HEK293 (cell line): ENCODE measurements at regions not wholly inside any gene's neighbourhood (a gene's known extent, or its start where the extent isn't known, plus 50 kb on each side); places are given as distances from the start of the nearest gene placed in this dataset.

Experiments
- CTCF ChIA-PET: fragments of 350-600 bp; formaldehyde crosslinking; extraction: SDS; loops from one replicate; lab custom pipeline; 2021; ENCODE audit warnings: antibody characterized with exemption; lab: Yijun Ruan, JAX
- POLR2A ChIA-PET: fragments of 300-600 bp; formaldehyde crosslinking; extraction: SDS; loops from one replicate; lab custom pipeline; 2020; ENCODE audit warnings: antibody characterized with exemption, inconsistent platforms; lab: Yijun Ruan, JAX
- H3K27ac ChIP-seq: fragments of 200-500 bp; sonication (Bioruptor generic); 2 replicates; pipeline ENCODE4 v1.5.1; 2014; ENCODE audit warnings: low read depth, low read length, control low read depth, inconsistent platforms; ENCODE audit errors: extremely low read depth
- H3K36me3 ChIP-seq, 2 experiments: fragments of 200-500 bp in 1 of 2; sonication (Bioruptor generic) in 1 of 2; 1 replicate in 1 of 2; 2 replicates in 1 of 2; pipeline ENCODE4 v1.5.1; 2014 to 2017; ENCODE audit warnings: inconsistent platforms in 2 of 2, low read length in 2 of 2; ENCODE audit not compliant: control insufficient read depth in 2 of 2, insufficient read depth in 1 of 2
- H3K4me1 ChIP-seq: fragments of 200-500 bp; sonication (Bioruptor generic); 2 replicates; pipeline ENCODE4 v1.5.1; 2014; ENCODE audit warnings: mild to moderate bottlenecking, low read length, inconsistent platforms; ENCODE audit not compliant: control insufficient read depth, insufficient read depth
- H3K4me3 ChIP-seq: 2 replicates; pipeline ENCODE4 v1.5.1; 2011; ENCODE audit warnings: low read depth, mild to moderate bottlenecking, control low read depth, low read length, moderate library complexity
- H3K9me3 ChIP-seq: fragments of 200-500 bp; sonication (Bioruptor generic); 2 replicates; pipeline ENCODE4 v1.5.1; 2014; ENCODE audit warnings: low read depth, low read length, inconsistent platforms; ENCODE audit not compliant: control insufficient read depth, insufficient read depth
- ELK4 ChIP-seq: IDR thresholded peaks from 2 replicates; pipeline ENCODE4 v1.6.1; 2011; ENCODE audit warnings: mild to moderate bottlenecking, low read depth, low read length, borderline replicate concordance
- GLI4 ChIP-seq: fragments of 450-650 bp; formaldehyde crosslinking; IDR thresholded peaks from 2 replicates; pipeline ENCODE4 v1.5.1; 2016; ENCODE audit warnings: missing biosample characterization, missing genetic modification characterization
- HOXC10 ChIP-seq: sonication (generic); formaldehyde crosslinking; IDR thresholded peaks from 2 replicates; pipeline ENCODE4 v1.8.1; 2023; ENCODE audit warnings: mild to moderate bottlenecking, missing genetic modification reagents
- KLF10 ChIP-seq: fragments of 450-650 bp; IDR thresholded peaks from 2 replicates; pipeline ENCODE4 v1.5.1; 2018; ENCODE audit warnings: missing biosample characterization, mild to moderate bottlenecking, missing genetic modification characterization
- KLF7 ChIP-seq: fragments of 450-650 bp; formaldehyde crosslinking; IDR thresholded peaks from 2 replicates; pipeline ENCODE4 v1.5.1; 2016; ENCODE audit warnings: missing biosample characterization, missing genetic modification characterization, borderline replicate concordance
- SP2 ChIP-seq: fragments of 450-650 bp; formaldehyde crosslinking; IDR thresholded peaks from 2 replicates; pipeline ENCODE4 v1.5.1; 2016; ENCODE audit warnings: missing biosample characterization, missing genetic modification characterization
- WT1 ChIP-seq: fragments of 450-650 bp; formaldehyde crosslinking; IDR thresholded peaks from 2 replicates; pipeline ENCODE4 v1.5.1; 2016; ENCODE audit warnings: missing biosample characterization, missing genetic modification characterization
- ZBTB21 ChIP-seq: fragments of 450-650 bp; formaldehyde crosslinking; IDR thresholded peaks from 2 replicates; pipeline ENCODE4 v1.5.1; 2017; ENCODE audit warnings: missing biosample characterization, missing genetic modification characterization
- ZBTB7A ChIP-seq: fragments of 450-650 bp; formaldehyde crosslinking; IDR thresholded peaks from 2 replicates; pipeline ENCODE4 v1.5.1; 2016; ENCODE audit warnings: low read depth, missing biosample characterization, missing genetic modification characterization
- ZNF132 ChIP-seq: fragments of 450-650 bp; formaldehyde crosslinking; IDR thresholded peaks from 2 replicates; pipeline ENCODE4 v1.5.1; 2017; ENCODE audit warnings: missing biosample characterization, missing genetic modification characterization, borderline replicate concordance
- ZNF366 ChIP-seq: fragments of 450-650 bp; formaldehyde crosslinking; conservative IDR thresholded peaks from 2 replicates; pipeline ENCODE4 v1.5.1; 2016; ENCODE audit warnings: missing biosample characterization, missing genetic modification characterization
- ZNF449 ChIP-seq: fragments of 450-650 bp; formaldehyde crosslinking; IDR thresholded peaks from 2 replicates; pipeline ENCODE4 v1.5.1; 2017; ENCODE audit warnings: missing biosample characterization, mild to moderate bottlenecking, missing genetic modification characterization, moderate library complexity
- ZNF488 ChIP-seq: fragments of 450-650 bp; formaldehyde crosslinking; IDR thresholded peaks from 2 replicates; pipeline ENCODE4 v1.5.1; 2016; ENCODE audit warnings: missing biosample characterization, missing genetic modification characterization
- ZNF548 ChIP-seq: fragments of 450-650 bp; formaldehyde crosslinking; IDR thresholded peaks from 2 replicates; pipeline ENCODE4 v1.5.1; 2016; ENCODE audit warnings: missing biosample characterization, missing genetic modification characterization
- ZNF555 ChIP-seq: fragments of 450-650 bp; formaldehyde crosslinking; conservative IDR thresholded peaks from 2 replicates; pipeline ENCODE4 v1.5.1; 2017; ENCODE audit warnings: missing biosample characterization, mild to moderate bottlenecking, missing genetic modification characterization, inconsistent platforms
- ZNF580 ChIP-seq: fragments of 450-650 bp; formaldehyde crosslinking; IDR thresholded peaks from 2 replicates; pipeline ENCODE4 v1.5.1; 2016; ENCODE audit warnings: missing biosample characterization, missing genetic modification characterization
- TF ChIP-seq, protein P1 (sequence below): fragments of 450-650 bp; IDR thresholded peaks from 2 replicates; pipeline ENCODE4 v1.5.1; 2018; ENCODE audit warnings: missing biosample characterization, missing genetic modification characterization
- TF ChIP-seq, protein P2 (sequence below): fragments of 450-650 bp; formaldehyde crosslinking; IDR thresholded peaks from 2 replicates; pipeline ENCODE4 v1.5.1; 2016; ENCODE audit warnings: missing biosample characterization, missing genetic modification characterization
- TF ChIP-seq, protein P3 (sequence below): fragments of 450-650 bp; IDR thresholded peaks from 2 replicates; pipeline ENCODE4 v1.5.1; 2018; ENCODE audit warnings: missing biosample characterization, mild to moderate bottlenecking, missing genetic modification characterization
- TF ChIP-seq, protein P4 (sequence below): fragments of 450-650 bp; formaldehyde crosslinking; IDR thresholded peaks from 2 replicates; pipeline ENCODE4 v1.5.1; 2016; ENCODE audit warnings: missing biosample characterization, missing genetic modification characterization, borderline replicate concordance

DNA sequence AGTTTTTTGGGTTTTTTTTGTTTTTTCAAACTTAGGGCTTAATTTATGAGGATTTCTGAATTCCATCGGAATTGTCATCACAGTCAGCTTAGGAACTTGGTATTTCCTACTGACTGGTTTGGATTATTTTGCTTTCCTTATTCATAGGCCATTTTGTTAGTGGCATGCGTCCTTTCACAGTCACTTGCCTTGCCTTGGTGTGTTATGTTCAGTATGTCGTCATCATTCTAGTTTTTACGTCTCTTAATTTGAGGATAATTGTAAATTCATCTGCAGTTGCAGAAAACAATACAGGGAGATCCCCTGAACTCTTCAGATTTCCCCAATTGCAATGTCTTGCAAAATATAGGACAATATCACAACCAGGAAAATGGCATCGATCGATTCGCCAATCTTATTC is 485.3 kb downstream of the CBLN2 start (continued):
- TF ChIP-seq ZNF488 (tag by site-specific recombination) (no peak), ZNF580 (tag by site-specific recombination) (no peak), ZNF449 (no peak), ZBTB21 (tag by site-specific recombination) (no peak), ZNF548 (no peak), SP2 (tag by site-specific recombination) (no peak), WT1 (tag by site-specific recombination) (no peak)
- TF ChIP-seq, protein P1, sequence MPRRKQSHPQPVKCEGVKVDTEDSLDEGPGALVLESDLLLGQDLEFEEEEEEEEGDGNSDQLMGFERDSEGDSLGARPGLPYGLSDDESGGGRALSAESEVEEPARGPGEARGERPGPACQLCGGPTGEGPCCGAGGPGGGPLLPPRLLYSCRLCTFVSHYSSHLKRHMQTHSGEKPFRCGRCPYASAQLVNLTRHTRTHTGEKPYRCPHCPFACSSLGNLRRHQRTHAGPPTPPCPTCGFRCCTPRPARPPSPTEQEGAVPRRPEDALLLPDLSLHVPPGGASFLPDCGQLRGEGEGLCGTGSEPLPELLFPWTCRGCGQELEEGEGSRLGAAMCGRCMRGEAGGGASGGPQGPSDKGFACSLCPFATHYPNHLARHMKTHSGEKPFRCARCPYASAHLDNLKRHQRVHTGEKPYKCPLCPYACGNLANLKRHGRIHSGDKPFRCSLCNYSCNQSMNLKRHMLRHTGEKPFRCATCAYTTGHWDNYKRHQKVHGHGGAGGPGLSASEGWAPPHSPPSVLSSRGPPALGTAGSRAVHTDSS (tag by site-specific recombination), result no peak
- TF ChIP-seq, protein P2, sequence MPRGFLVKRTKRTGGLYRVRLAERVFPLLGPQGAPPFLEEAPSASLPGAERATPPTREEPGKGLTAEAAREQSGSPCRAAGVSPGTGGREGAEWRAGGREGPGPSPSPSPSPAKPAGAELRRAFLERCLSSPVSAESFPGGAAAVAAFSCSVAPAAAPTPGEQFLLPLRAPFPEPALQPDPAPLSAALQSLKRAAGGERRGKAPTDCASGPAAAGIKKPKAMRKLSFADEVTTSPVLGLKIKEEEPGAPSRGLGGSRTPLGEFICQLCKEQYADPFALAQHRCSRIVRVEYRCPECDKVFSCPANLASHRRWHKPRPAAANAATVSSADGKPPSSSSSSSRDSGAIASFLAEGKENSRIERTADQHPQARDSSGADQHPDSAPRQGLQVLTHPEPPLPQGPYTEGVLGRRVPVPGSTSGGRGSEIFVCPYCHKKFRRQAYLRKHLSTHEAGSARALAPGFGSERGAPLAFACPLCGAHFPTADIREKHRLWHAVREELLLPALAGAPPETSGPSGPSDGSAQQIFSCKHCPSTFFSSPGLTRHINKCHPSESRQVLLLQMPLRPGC (tag by site-specific recombination), result no peak

DNA sequence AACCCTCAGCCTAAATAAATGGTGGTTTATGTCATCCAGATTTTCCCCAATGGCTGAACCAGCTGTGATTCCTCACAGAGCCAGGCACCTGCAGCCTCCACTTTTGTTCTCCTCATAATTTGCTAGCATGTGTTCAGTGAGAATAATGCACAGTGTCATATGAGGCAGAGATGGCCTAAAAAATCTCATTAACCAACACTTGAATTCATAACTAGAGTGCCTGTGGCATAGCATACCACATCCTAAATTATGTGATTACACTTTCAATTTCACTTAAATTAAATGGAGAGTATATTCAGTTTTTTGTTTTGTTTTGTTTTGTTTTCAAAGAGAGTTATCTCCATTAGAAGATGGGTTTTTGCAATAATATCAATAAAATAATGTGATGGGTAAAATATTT is 488.0 kb downstream of the CBLN2 start:
- H3K4me3 ChIP-seq, result no peak overlapping the region
- H3K9me3 ChIP-seq, result no peaks in the 10 kb centered on the region
- H3K36me3 ChIP-seq, result no peaks in the 10 kb centered on the region
- ChIA-PET CTCF (interaction anchor here (0.6 kb wide), 1 partner anchor 1566 kb away, joined by 3 read pairs; no protein-coding TSS in a partner anchor), POLR2A (no interaction called here)
- H3K4me1 ChIP-seq, result no peaks in the 10 kb centered on the region
- no peak overlapping the region for H3K27ac ChIP-seq
- no peak for TF ChIP-seq ZNF555 (tag by site-specific recombination)
- TF ChIP-seq, protein P3, sequence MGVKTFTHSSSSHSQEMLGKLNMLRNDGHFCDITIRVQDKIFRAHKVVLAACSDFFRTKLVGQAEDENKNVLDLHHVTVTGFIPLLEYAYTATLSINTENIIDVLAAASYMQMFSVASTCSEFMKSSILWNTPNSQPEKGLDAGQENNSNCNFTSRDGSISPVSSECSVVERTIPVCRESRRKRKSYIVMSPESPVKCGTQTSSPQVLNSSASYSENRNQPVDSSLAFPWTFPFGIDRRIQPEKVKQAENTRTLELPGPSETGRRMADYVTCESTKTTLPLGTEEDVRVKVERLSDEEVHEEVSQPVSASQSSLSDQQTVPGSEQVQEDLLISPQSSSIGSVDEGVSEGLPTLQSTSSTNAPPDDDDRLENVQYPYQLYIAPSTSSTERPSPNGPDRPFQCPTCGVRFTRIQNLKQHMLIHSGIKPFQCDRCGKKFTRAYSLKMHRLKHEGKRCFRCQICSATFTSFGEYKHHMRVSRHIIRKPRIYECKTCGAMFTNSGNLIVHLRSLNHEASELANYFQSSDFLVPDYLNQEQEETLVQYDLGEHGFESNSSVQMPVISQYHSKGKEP (tag by site-specific recombination), result no peak
- TF ChIP-seq HOXC10 (CRISPR knock-in tag), result no peak
- no peak for TF ChIP-seq ZNF132
- no peak for TF ChIP-seq KLF7 (tag by site-specific recombination)
- TF ChIP-seq ELK4, result no peak
- TF ChIP-seq SP2 (tag by site-specific recombination), result no peak
- no peak for TF ChIP-seq KLF10 (tag by site-specific recombination)
- TF ChIP-seq ZNF366 (tag by site-specific recombination), result no peak
- TF ChIP-seq, protein P4, sequence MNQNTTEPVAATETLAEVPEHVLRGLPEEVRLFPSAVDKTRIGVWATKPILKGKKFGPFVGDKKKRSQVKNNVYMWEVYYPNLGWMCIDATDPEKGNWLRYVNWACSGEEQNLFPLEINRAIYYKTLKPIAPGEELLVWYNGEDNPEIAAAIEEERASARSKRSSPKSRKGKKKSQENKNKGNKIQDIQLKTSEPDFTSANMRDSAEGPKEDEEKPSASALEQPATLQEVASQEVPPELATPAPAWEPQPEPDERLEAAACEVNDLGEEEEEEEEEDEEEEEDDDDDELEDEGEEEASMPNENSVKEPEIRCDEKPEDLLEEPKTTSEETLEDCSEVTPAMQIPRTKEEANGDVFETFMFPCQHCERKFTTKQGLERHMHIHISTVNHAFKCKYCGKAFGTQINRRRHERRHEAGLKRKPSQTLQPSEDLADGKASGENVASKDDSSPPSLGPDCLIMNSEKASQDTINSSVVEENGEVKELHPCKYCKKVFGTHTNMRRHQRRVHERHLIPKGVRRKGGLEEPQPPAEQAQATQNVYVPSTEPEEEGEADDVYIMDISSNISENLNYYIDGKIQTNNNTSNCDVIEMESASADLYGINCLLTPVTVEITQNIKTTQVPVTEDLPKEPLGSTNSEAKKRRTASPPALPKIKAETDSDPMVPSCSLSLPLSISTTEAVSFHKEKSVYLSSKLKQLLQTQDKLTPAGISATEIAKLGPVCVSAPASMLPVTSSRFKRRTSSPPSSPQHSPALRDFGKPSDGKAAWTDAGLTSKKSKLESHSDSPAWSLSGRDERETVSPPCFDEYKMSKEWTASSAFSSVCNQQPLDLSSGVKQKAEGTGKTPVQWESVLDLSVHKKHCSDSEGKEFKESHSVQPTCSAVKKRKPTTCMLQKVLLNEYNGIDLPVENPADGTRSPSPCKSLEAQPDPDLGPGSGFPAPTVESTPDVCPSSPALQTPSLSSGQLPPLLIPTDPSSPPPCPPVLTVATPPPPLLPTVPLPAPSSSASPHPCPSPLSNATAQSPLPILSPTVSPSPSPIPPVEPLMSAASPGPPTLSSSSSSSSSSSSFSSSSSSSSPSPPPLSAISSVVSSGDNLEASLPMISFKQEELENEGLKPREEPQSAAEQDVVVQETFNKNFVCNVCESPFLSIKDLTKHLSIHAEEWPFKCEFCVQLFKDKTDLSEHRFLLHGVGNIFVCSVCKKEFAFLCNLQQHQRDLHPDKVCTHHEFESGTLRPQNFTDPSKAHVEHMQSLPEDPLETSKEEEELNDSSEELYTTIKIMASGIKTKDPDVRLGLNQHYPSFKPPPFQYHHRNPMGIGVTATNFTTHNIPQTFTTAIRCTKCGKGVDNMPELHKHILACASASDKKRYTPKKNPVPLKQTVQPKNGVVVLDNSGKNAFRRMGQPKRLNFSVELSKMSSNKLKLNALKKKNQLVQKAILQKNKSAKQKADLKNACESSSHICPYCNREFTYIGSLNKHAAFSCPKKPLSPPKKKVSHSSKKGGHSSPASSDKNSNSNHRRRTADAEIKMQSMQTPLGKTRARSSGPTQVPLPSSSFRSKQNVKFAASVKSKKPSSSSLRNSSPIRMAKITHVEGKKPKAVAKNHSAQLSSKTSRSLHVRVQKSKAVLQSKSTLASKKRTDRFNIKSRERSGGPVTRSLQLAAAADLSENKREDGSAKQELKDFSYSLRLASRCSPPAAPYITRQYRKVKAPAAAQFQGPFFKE (tag by site-specific recombination), result no peak
- TF ChIP-seq, protein P2 (tag by site-specific recombination), result no peak
- TF ChIP-seq GLI4 (tag by site-specific recombination), result no peak
- TF ChIP-seq ZBTB7A (tag by site-specific recombination), result no peak
